Endodermal cell (in vitro differentiated cells): ENCODE measurements at regions not wholly inside any gene's neighbourhood (a gene's known extent, or its start where the extent isn't known, plus 50 kb on each side); places are given as distances from the start of the nearest gene placed in this dataset.

Experiments used
- DNase-seq: peaks from one replicate; pipeline ENCODE4 v3.0.0-alpha.2; 2017
- H3K27ac ChIP-seq: 2 replicates; pipeline ENCODE4 v1.5.1; 2013; ENCODE audit warnings: mild to moderate bottlenecking, low read depth, low read length, moderate library complexity
- H3K27me3 ChIP-seq: 2 replicates; pipeline ENCODE4 v1.6.1; 2013; ENCODE audit warnings: mild to moderate bottlenecking, low read length, moderate library complexity; ENCODE audit not compliant: insufficient read depth, control insufficient read depth, poor library complexity, severe bottlenecking
- H3K36me3 ChIP-seq: 2 replicates; pipeline ENCODE4 v1.7.0; 2013; ENCODE audit warnings: mild to moderate bottlenecking, low read length, moderate library complexity; ENCODE audit not compliant: control insufficient read depth, insufficient read depth
- H3K4me1 ChIP-seq: one replicate; pipeline ENCODE4 v1.7.0; 2013; ENCODE audit warnings: low read length; ENCODE audit not compliant: control insufficient read depth, insufficient read depth
- H3K4me3 ChIP-seq: 2 replicates; pipeline ENCODE4 v1.5.1; 2013; ENCODE audit warnings: mild to moderate bottlenecking, low read length, moderate library complexity
- H3K9ac ChIP-seq: 2 replicates; pipeline ENCODE4 v1.6.1; 2013; ENCODE audit warnings: mild to moderate bottlenecking, low read length, moderate library complexity; ENCODE audit not compliant: poor library complexity, severe bottlenecking; ENCODE audit errors: extremely low read depth
- H3K9me3 ChIP-seq: 2 replicates; pipeline ENCODE4 v1.6.1; 2013; ENCODE audit warnings: mild to moderate bottlenecking, low read length, moderate library complexity; ENCODE audit not compliant: control insufficient read depth
- H3K27ac Mint-ChIP-seq: 2 replicates; pipeline ENCODE4 v1.8.0; 2020; ENCODE audit warnings: mixed read lengths
- H3K27me3 Mint-ChIP-seq: 2 replicates; pipeline ENCODE4 v1.8.0; 2021; ENCODE audit warnings: mild to moderate bottlenecking, mixed read lengths; ENCODE audit not compliant: insufficient read depth
- H3K36me3 Mint-ChIP-seq: 2 replicates; pipeline ENCODE4 v1.8.0; 2020; ENCODE audit warnings: low read depth, mixed read lengths
- H3K4me1 Mint-ChIP-seq: 2 replicates; pipeline ENCODE4 v1.8.0; 2020; ENCODE audit warnings: mixed read lengths
- H3K4me3 Mint-ChIP-seq: 2 replicates; pipeline ENCODE4 v1.8.0; 2020; ENCODE audit warnings: mild to moderate bottlenecking, moderate library complexity, mixed read lengths
- H3K9me3 Mint-ChIP-seq: 2 replicates; pipeline ENCODE4 v1.8.0; 2020; ENCODE audit warnings: mild to moderate bottlenecking, mixed read lengths
- WGBS, 2 experiments: methylation state at CpG; one replicate each; pipeline versions ENCODE4 v1.1.5 to v1.1.7; 2013; ENCODE audit warnings: missing lambda C conversion rate in 2 of 2, mixed read lengths in 1 of 2; ENCODE audit not compliant: insufficient coverage in 1 of 2, insufficient read length in 1 of 2; 5-methylcytosine and 5-hydroxymethylcytosine counted together
- TF ChIP-seq, protein P1 (sequence below): fragments of 200-600 bp; sonication (generic); conservative IDR thresholded peaks from 2 replicates; pipeline ENCODE4 v1.5.0; 2021; ENCODE audit warnings: antibody characterized with exemption, mild to moderate bottlenecking

DNA sequence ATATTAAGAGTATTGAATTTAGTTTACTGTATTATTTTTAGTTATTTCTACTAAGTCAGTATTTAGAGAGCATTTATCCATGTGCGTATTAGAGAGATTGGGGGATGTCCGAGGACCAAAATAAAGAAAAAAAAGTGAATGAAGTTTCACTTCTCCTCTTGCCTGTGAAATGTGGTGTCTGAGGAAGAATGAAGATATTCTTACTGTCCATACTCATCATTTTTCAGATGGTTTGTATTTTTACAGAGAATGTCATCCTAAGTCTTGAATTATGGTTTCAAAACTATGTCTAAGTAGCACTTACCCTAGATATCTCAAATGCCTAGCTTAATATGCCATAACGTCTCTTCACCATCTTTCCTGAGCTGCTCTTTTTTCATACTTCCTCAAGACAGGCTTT lies 854.3 kb downstream of the C4orf33 start:
- Histone ChIP-seq H3K36me3 (no peaks in the 10 kb centered on the region), H3K9me3 (no peaks in the 10 kb centered on the region), H3K27ac (no peak overlapping the region), H3K9ac (no peak overlapping the region), H3K4me1 (no peaks in the 10 kb centered on the region), H3K27me3 (no peaks in the 10 kb centered on the region), H3K4me3 (no peak overlapping the region)
- 91 to 100% methylated on average over 3 of the region's 3 CpGs for WGBS, 2 experiments
- TF ChIP-seq, protein P1, sequence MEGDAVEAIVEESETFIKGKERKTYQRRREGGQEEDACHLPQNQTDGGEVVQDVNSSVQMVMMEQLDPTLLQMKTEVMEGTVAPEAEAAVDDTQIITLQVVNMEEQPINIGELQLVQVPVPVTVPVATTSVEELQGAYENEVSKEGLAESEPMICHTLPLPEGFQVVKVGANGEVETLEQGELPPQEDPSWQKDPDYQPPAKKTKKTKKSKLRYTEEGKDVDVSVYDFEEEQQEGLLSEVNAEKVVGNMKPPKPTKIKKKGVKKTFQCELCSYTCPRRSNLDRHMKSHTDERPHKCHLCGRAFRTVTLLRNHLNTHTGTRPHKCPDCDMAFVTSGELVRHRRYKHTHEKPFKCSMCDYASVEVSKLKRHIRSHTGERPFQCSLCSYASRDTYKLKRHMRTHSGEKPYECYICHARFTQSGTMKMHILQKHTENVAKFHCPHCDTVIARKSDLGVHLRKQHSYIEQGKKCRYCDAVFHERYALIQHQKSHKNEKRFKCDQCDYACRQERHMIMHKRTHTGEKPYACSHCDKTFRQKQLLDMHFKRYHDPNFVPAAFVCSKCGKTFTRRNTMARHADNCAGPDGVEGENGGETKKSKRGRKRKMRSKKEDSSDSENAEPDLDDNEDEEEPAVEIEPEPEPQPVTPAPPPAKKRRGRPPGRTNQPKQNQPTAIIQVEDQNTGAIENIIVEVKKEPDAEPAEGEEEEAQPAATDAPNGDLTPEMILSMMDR: no peak
- Mint-ChIP-seq H3K4me1 (no peaks in the 10 kb centered on the region), H3K36me3 (no peaks in the 10 kb centered on the region), H3K4me3 (no peak overlapping the region), H3K27ac (no peak overlapping the region), H3K9me3 (no peaks in the 10 kb centered on the region), H3K27me3 (no peaks in the 10 kb centered on the region)
- DNase-seq: no peak

DNA sequence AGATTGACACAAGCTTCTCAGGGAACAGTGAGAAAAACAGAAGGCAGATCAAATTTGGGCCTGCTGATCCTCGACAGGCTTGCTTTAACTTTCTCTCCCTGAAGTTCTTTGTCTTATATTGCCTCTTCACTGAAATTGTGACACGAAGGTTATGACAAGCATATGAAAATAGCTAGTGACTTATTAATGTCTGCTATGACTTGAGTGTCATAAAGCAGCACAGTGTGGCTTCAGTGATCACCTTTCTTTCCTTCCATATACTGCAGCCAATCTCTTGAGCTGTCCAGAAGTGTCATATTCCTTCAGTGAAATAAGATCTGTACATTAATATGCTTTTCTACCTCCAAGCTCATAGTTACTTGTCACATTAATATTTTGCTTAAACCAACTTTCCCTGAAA lies 870.2 kb downstream of the C4orf33 start:
- Mint-ChIP-seq H3K36me3 (peaks cover 2% of the 10 kb centered on the region), H3K9me3 (peaks cover 5% of the 10 kb centered on the region), H3K4me3 (no peak overlapping the region), H3K27ac (no peak overlapping the region), H3K4me1 (no peaks in the 10 kb centered on the region), H3K27me3 (no peaks in the 10 kb centered on the region)
- Histone ChIP-seq H3K9ac (no peak overlapping the region), H3K27ac (no peak overlapping the region), H3K27me3 (no peaks in the 10 kb centered on the region), H3K36me3 (no peaks in the 10 kb centered on the region), H3K9me3 (peaks cover 5% of the 10 kb centered on the region), H3K4me3 (no peak overlapping the region), H3K4me1 (no peaks in the 10 kb centered on the region)
- 80 to 97% methylated on average over 1 to 2 of the region's 2 CpGs for WGBS, 2 experiments
- no peak for DNase-seq
- TF ChIP-seq, protein P1: no peak

DNA sequence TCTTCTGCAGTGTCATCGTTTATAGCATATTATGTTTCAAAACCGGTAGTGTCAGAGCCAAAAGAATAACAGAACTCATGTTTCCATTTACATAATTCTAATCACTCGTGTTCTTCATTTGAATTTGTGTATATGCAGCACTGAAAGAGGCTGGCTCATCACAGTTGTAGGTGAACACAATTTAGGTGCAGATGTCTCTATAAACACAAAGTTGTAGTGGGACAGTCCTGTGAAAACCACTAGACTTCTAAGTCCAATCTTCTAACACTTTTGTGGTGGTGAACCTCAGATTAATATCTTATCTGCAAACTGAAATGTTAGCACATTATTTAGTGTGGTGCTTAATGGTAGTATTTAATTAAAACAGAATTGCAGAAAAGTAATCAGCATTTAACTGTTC lies 872.4 kb downstream of the C4orf33 start:
- Histone ChIP-seq H3K4me3 (no peak overlapping the region), H3K4me1 (no peaks in the 10 kb centered on the region), H3K27ac (no peak overlapping the region), H3K9me3 (peaks cover 5% of the 10 kb centered on the region), H3K36me3 (no peaks in the 10 kb centered on the region), H3K27me3 (no peaks in the 10 kb centered on the region), H3K9ac (no peak overlapping the region)
- Mint-ChIP-seq H3K27ac (no peak overlapping the region), H3K9me3 (peaks cover 4% of the 10 kb centered on the region), H3K36me3 (peaks cover 2% of the 10 kb centered on the region), H3K27me3 (no peaks in the 10 kb centered on the region), H3K4me3 (no peak overlapping the region), H3K4me1 (no peaks in the 10 kb centered on the region)
- DNase-seq: no peak
- WGBS, 2 experiments: 67 to 97% methylated on average over 1 to 3 of the region's 3 CpGs
- TF ChIP-seq, protein P1: no peak
